Stimulated activated CD8-positive, alpha-beta memory T cell treated with anti-CD3 and anti-CD28 coated beads, Interleukin-2, amount 100 ng/mL, for 1 hour (primary cell): ENCODE measurements at regions not wholly inside any gene's neighbourhood (a gene's known extent, or its start where the extent isn't known, plus 50 kb on each side); places are given as distances from the start of the nearest gene placed in this dataset.

Source experiments
- DNase-seq, 2 donors: peaks; one replicate each; pipeline ENCODE4 v3.0.0-alpha.2; 2020; ENCODE audit warnings: low read depth in 2 of 2

DNA sequence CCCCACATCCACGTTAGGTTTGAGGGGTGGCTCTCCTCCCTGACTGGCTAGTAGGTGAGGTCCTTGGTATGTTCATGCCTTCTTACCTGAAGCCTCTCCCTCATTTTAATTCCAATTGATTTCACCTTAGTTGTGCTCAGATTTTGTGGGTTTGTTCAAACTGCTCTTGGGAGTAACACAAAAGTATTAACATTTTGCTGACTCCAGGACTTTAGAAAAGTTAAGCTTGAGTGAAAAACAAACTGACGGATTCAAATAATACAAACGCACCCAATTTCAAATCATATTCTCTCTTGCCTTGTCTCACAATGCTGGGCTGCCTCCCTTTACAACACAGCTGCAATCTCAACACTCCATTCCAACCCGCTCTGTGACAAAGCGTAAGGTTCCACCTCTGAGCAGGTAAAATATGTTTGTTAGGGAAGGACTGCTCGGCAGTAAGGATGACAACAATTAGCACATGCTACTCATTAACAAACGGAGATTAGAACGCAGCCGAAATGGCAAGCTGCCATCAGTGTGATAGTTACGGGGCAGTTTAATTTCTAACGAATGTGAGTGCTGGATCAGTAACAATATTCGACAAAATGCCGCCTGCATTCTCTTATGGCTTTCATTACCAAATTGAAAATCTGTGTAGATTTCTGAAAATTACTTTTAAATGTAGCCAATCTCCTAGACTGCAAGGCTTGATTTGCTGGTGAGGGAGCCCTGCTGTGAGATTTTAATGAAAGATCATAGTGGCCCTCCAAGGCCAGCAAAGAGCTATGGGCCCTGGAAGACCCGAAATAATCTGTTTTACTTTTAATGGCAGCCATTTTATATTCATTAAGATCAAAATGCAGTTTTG, 730.6 kb upstream of the FANCL start:
- DNase-seq = no peak

- DNase-seq = no peak
Measured at GRCh38 chr2:58970365-58970764, 729.2 kb upstream of the FANCL start.

DNA sequence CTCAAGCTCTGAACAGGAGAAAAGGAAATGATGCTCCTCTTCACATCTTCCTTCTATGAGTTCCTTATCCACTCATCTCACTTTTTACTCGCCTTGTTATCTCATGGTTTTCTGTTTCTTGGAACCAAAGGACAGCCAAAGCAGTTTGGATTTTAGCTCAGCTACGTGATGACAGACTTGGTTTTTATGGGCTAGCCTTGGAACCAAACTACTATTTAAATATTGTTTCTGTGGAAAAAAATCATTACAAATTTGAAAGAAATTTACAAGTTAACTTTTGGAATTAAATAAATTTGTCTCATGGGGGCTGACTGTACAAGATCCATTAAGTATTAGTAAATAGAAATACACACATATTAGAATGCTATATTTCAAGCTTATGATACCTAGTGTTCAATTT, 727.8 kb upstream of the FANCL start:
- DNase-seq = no peak

DNA sequence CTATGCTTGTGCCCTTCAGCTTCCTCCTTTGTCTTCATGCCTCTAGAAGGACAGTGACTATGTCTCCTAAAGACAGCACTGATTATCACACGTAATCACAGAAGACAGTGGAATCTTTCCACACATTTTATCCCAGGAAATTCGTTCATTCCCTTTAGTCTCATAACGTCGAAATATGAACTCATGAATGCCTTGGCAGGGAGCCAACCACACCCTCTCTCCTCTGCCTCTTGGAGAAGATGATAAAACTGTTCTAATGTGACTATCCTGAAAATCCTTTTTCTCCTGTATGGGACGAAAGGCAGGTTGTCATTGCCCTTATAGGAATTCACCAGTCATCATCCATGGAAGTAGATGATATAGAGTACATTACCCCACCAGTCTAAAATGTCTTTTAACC, 726.6 kb upstream of the FANCL start:
- no peak for DNase-seq

- no peak for DNase-seq
Measured at GRCh38 chr2:58965602-58966001, 724.5 kb upstream of the FANCL start.

DNA sequence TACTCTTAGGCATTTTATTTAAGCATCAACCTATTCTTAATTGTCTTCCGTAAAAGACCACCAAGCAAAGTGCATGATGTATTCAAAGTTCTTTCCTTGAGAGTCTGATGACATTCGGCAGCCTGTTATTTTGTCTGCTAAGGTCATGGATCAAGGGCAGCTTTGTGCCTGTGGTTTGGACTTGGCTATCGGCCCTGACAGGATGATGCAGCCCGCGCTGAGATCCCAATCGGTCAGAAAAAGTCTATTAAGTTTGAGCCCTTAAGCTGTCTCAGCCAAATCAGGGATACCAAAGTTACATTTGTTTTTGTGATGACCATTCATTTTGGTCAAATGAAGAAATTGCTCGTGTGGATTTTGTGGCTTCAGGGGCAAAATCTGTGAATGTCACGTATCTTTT, 718.9 kb upstream of the FANCL start:
- DNase-seq = no peak

- no peak for DNase-seq
Measured at GRCh38 chr2:58957188-58957840, 716.2 kb upstream of the FANCL start.

- no peak for DNase-seq
Measured at GRCh38 chr2:58954880-58955385, 713.8 kb upstream of the FANCL start.

DNA sequence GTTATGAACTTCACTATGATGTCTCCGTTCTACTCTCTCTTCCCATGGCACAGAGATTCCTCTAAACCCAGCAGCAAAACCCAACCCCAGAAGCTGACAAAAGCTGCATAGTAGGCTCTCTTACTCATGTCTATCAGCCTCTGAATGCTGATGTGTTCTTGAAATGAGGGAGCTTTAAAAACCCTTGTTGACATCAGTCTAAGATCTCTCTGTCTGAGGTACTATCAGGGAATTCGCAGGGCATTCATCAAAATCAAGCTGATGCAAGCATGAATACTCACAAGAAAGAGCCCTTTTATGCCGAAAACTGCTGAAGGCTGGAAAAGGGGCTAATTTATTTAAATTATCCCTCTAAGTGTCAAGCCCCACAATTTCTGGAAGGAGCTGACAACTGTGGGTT, 710.6 kb upstream of the FANCL start:
- DNase-seq = no peak

GRCh38 chr2:58950795-58951462, 709.8 kb upstream of the FANCL start:
- no peak for DNase-seq

DNA sequence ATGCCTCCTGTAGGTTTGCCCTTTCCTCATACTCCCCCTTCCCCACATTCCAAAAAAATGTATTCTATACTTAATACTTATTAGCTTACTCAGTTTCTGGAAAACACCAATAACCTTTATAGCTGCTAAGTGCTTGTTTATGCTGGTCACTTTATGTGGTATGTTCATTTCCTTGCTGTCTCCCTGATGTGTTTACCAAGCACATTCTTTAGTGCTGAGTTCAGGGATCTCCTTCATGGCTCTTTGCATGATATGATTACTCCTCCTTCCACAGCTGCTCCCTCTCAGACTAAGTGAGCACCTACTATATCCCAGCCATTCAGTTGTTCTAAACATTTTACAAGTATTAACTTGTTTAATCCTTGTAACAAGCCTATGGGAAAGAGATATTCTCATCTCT, 698.3 kb upstream of the FANCL start:
- no peak for DNase-seq

- DNase-seq = no peak
Measured at GRCh38 chr2:58938988-58939387, 697.9 kb upstream of the FANCL start.

GRCh38 chr2:58932801-58933200, 691.7 kb upstream of the FANCL start:
- DNase-seq = no peak

DNA sequence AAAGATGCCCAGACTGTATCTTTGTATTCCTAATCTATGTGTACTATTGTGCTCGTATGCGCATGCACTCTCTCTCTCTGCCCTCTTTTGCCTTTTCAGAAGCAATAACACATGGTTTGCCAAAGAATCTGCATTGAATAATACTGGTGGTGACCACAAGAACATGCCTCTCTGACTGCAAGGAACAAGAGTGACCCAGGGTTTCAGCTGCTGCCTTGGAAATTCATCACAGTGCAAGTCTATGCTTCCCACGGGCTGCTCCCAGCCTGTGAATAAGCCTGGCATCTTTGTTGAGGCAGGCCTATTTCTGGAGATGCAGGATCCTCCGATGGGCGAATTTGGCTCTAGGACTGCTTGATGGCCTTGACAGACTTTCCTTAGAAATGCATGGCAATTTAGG, 689.4 kb upstream of the FANCL start:
- no peak for DNase-seq

DNA sequence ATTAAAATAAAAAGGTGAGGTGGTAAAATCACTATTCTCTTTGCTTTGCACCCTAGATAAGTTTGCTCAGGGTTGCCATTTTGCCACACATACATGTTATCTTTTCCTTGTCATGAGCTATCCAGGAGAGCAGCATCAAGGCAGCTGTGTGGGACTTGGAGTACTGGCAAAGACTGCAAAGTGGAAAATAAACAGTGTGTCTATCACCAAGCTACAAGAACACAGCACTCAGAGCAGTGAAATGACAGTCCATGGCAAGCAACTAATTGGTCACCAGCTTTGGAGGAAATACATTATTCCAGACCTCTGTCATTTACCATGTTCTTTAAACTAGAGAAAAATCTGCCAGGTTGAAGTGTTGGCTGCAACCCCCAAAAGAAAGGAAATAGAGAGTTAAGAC, 687.8 kb upstream of the FANCL start:
- DNase-seq = no peak

DNA sequence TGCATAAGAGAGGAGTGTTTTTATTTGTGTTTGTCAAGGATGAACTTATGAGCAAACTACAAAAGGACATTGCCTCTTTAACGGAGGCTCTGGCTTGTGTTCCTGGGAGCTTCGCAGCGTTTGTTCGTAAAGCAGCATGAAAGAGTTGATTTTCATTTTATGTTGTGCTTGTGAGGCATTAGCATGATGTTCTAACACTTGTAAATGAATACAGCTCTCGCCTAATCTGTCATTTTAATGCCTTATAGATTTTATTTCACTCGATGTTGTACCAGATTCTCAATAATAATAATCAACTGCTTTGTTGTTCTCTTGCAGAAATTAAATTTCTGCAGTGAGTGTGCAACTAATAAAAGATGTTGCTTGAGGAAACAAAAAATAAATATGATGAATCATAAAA, 687.3 kb upstream of the FANCL start:
- DNase-seq = no peak

GRCh38 chr2:58926112-58926511, 685.0 kb upstream of the FANCL start:
- DNase-seq = no peak

DNA sequence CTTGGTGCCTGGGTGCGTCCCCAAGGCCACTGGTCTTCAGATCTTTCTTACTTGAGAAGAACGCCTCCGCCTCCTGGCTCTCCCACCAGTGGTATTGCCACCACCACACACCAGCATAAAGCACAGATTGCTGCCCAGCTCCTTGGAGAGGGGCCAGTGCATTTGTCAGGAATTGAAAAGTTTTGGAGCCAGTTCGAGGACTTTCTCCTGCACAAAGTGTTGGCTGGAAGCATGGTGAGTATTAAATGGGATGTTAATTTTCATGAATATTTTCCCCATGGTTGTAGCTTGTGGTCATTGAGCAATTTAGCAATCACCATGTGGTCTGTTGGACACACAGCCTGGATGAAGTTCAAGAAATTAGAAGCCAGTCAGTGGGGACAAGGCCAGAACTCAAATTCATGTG, 684.6 kb upstream of the FANCL start:
- no peak for DNase-seq

DNA sequence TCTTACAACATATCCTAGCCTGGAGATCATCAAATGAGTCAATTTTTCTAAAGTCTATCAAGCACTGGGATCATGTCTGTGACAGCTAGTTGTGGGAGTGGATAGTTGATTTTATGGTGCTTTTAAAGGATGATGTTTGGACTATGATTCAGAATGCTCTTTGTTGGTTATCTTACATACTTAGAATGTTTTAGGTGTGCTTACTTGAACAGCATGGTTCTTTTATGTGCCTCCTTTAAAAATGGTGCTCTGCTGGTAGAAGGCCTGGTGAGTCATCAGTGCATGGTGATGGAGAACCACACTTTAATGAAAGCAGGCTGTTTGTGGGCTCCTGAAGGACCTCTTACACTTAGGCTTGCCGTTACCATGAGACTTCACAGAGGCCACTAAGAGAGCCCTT, 682.7 kb upstream of the FANCL start:
- DNase-seq = no peak

- no peak for DNase-seq
Measured at GRCh38 chr2:58922245-58922644, 681.1 kb upstream of the FANCL start.

- no peak for DNase-seq
Measured at GRCh38 chr2:58921676-58922075, 680.6 kb upstream of the FANCL start.

DNA sequence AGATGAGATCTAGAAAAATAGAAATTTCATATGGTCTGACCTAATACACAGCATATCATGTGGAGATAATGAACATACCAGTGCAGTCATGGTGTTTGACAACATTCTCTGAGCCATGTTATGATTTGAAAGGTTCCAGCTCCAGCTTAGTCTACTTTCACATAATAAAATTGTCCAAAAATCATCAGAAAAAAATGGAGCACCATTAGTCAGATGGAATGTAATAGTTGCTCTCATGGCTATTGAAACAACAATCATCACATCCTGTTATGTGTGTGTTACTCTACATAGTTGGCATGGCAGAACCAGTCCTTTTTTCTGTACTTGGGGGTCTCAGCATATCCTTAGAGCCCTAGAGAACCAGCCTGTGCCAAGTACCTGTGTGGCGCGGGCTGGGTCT, 678.9 kb upstream of the FANCL start:
- DNase-seq = no peak

- DNase-seq = no peak
Measured at GRCh38 chr2:58919316-58919715, 678.2 kb upstream of the FANCL start.
